ENCODE measurements at regions not wholly inside any gene's neighbourhood (a gene's known extent, or its start where the extent isn't known, plus 50 kb on each side); places are given as distances from the start of the nearest gene placed in this dataset.

GRCh38 chr1:178033019-178033418 lies 60.9 kb upstream of the RASAL2 start:
- TF ChIP-seq POLR2AphosphoS5 (IDR thresholded peaks at IDR 0.05; ENCODE audit: low read depth, low read length) (no peak), CTCF (IDR thresholded peaks at IDR 0.05) (no peak), SIN3A (IDR thresholded peaks at IDR 0.05; ENCODE audit: borderline replicate concordance, insufficient read depth, low read depth, low read length) (no peak)

All from Panc1 (cell line).